ENCODE measurements at regions not wholly inside any gene's neighbourhood (a gene's known extent, or its start where the extent isn't known, plus 50 kb on each side); places are given as distances from the start of the nearest gene placed in this dataset.

- no peaks in the 10 kb centered on the region for H3K4me1 Mint-ChIP-seq (ENCODE audit: low read depth)
- no peaks in the 10 kb centered on the region for H3K36me3 Mint-ChIP-seq (ENCODE audit: low read depth)
- no peak overlapping the region for H3K4me3 Mint-ChIP-seq
- intact Hi-C loops (cut with micrococcal nuclease): no loop called here
- no peaks in the 10 kb centered on the region for H3K27me3 Mint-ChIP-seq (ENCODE audit: insufficient read depth)
- H3K9me3 Mint-ChIP-seq: no peaks in the 10 kb centered on the region
- H3K27ac Mint-ChIP-seq: no peak overlapping the region
- DNase-seq (ENCODE audit: low spot score): no peak
Observed at GRCh38 chr7:18384491-18385143, 110.9 kb upstream of the HDAC9 start.

- Mint-ChIP-seq H3K27me3 (ENCODE audit: insufficient read depth) (no peaks in the 10 kb centered on the region), H3K4me1 (ENCODE audit: low read depth) (no peaks in the 10 kb centered on the region), H3K4me3 (no peak overlapping the region), H3K9me3 (no peaks in the 10 kb centered on the region), H3K27ac (no peak overlapping the region), H3K36me3 (ENCODE audit: low read depth) (no peaks in the 10 kb centered on the region)
- intact Hi-C loops (cut with micrococcal nuclease): no loop called here
- DNase-seq (ENCODE audit: low spot score): no peak
Observed at GRCh38 chr7:18386607-18387006, 108.9 kb upstream of the HDAC9 start.

- DNase-seq (ENCODE audit: low spot score): no peak
- intact Hi-C loops (cut with micrococcal nuclease): no loop called here
- no peaks in the 10 kb centered on the region for H3K27me3 Mint-ChIP-seq (ENCODE audit: insufficient read depth)
- H3K27ac Mint-ChIP-seq: no peak overlapping the region
- H3K4me1 Mint-ChIP-seq (ENCODE audit: low read depth): no peaks in the 10 kb centered on the region
- no peaks in the 10 kb centered on the region for H3K36me3 Mint-ChIP-seq (ENCODE audit: low read depth)
- H3K4me3 Mint-ChIP-seq: no peak overlapping the region
- H3K9me3 Mint-ChIP-seq: no peaks in the 10 kb centered on the region
Observed at GRCh38 chr7:18387191-18387735, 108.3 kb upstream of the HDAC9 start.

GRCh38 chr7:18390535-18390907 is 105.0 kb upstream of the HDAC9 start:
- DNase-seq (ENCODE audit: low spot score): no peak
- Mint-ChIP-seq H3K9me3 (no peaks in the 10 kb centered on the region), H3K4me3 (no peak overlapping the region), H3K27ac (no peak overlapping the region), H3K36me3 (ENCODE audit: low read depth) (no peaks in the 10 kb centered on the region), H3K4me1 (ENCODE audit: low read depth) (no peaks in the 10 kb centered on the region), H3K27me3 (ENCODE audit: insufficient read depth) (no peaks in the 10 kb centered on the region)
- intact Hi-C loops (cut with micrococcal nuclease): no loop called here

GRCh38 chr7:18393465-18394118 is 102.0 kb upstream of the HDAC9 start:
- DNase-seq (ENCODE audit: low spot score): no peak
- no peaks in the 10 kb centered on the region for H3K9me3 Mint-ChIP-seq
- no peak overlapping the region for H3K4me3 Mint-ChIP-seq
- H3K27ac Mint-ChIP-seq: no peak overlapping the region
- no peaks in the 10 kb centered on the region for H3K4me1 Mint-ChIP-seq (ENCODE audit: low read depth)
- no peaks in the 10 kb centered on the region for H3K36me3 Mint-ChIP-seq (ENCODE audit: low read depth)
- no peaks in the 10 kb centered on the region for H3K27me3 Mint-ChIP-seq (ENCODE audit: insufficient read depth)
- intact Hi-C loops (cut with micrococcal nuclease): no loop called here

GRCh38 chr7:18395868-18396267 is 99.7 kb upstream of the HDAC9 start:
- no peak for DNase-seq (ENCODE audit: low spot score)
- no peak overlapping the region for H3K27ac Mint-ChIP-seq
- no peaks in the 10 kb centered on the region for H3K36me3 Mint-ChIP-seq (ENCODE audit: low read depth)
- no peaks in the 10 kb centered on the region for H3K27me3 Mint-ChIP-seq (ENCODE audit: insufficient read depth)
- H3K4me1 Mint-ChIP-seq (ENCODE audit: low read depth): no peaks in the 10 kb centered on the region
- no peaks in the 10 kb centered on the region for H3K9me3 Mint-ChIP-seq
- intact Hi-C loops (cut with micrococcal nuclease): no loop called here
- H3K4me3 Mint-ChIP-seq: no peak overlapping the region

- intact Hi-C loops (cut with micrococcal nuclease): no loop called here
- Mint-ChIP-seq H3K4me3 (no peak overlapping the region), H3K36me3 (ENCODE audit: low read depth) (no peaks in the 10 kb centered on the region), H3K9me3 (no peaks in the 10 kb centered on the region), H3K4me1 (ENCODE audit: low read depth) (no peaks in the 10 kb centered on the region), H3K27ac (no peak overlapping the region), H3K27me3 (ENCODE audit: insufficient read depth) (no peaks in the 10 kb centered on the region)
- DNase-seq (ENCODE audit: low spot score): no peak
Observed at GRCh38 chr7:18396953-18397352, 98.6 kb upstream of the HDAC9 start.

- Mint-ChIP-seq H3K4me3 (no peak overlapping the region), H3K36me3 (ENCODE audit: low read depth) (no peaks in the 10 kb centered on the region), H3K27ac (no peak overlapping the region), H3K4me1 (ENCODE audit: low read depth) (no peaks in the 10 kb centered on the region), H3K9me3 (no peaks in the 10 kb centered on the region), H3K27me3 (ENCODE audit: insufficient read depth) (no peaks in the 10 kb centered on the region)
- no peak for DNase-seq (ENCODE audit: low spot score)
- intact Hi-C loops (cut with micrococcal nuclease): no loop called here
Observed at GRCh38 chr7:18399436-18400235, 95.9 kb upstream of the HDAC9 start.

GRCh38 chr7:18400275-18400674 is 95.3 kb upstream of the HDAC9 start:
- DNase-seq (ENCODE audit: low spot score): no peak
- Mint-ChIP-seq H3K36me3 (ENCODE audit: low read depth) (no peaks in the 10 kb centered on the region), H3K4me1 (ENCODE audit: low read depth) (no peaks in the 10 kb centered on the region), H3K27ac (no peak overlapping the region), H3K9me3 (no peaks in the 10 kb centered on the region), H3K4me3 (no peak overlapping the region), H3K27me3 (ENCODE audit: insufficient read depth) (no peaks in the 10 kb centered on the region)
- intact Hi-C loops (cut with micrococcal nuclease): no loop called here

- Mint-ChIP-seq H3K36me3 (ENCODE audit: low read depth) (no peaks in the 10 kb centered on the region), H3K9me3 (no peaks in the 10 kb centered on the region), H3K27me3 (ENCODE audit: insufficient read depth) (no peaks in the 10 kb centered on the region), H3K4me1 (ENCODE audit: low read depth) (no peaks in the 10 kb centered on the region), H3K4me3 (no peak overlapping the region), H3K27ac (no peak overlapping the region)
- intact Hi-C loops (cut with micrococcal nuclease): no loop called here
- DNase-seq (ENCODE audit: low spot score): no peak
Observed at GRCh38 chr7:18400726-18401125, 94.8 kb upstream of the HDAC9 start.

- no peaks in the 10 kb centered on the region for H3K4me1 Mint-ChIP-seq (ENCODE audit: low read depth)
- no peak for DNase-seq (ENCODE audit: low spot score)
- intact Hi-C loops (cut with micrococcal nuclease): no loop called here
- no peaks in the 10 kb centered on the region for H3K9me3 Mint-ChIP-seq
- H3K4me3 Mint-ChIP-seq: no peak overlapping the region
- H3K27ac Mint-ChIP-seq: no peak overlapping the region
- H3K36me3 Mint-ChIP-seq (ENCODE audit: low read depth): no peaks in the 10 kb centered on the region
- H3K27me3 Mint-ChIP-seq (ENCODE audit: insufficient read depth): no peaks in the 10 kb centered on the region
Observed at GRCh38 chr7:18401757-18402156, 93.8 kb upstream of the HDAC9 start.

GRCh38 chr7:18402488-18403183 is 92.9 kb upstream of the HDAC9 start:
- H3K4me1 Mint-ChIP-seq (ENCODE audit: low read depth): no peaks in the 10 kb centered on the region
- DNase-seq (ENCODE audit: low spot score): no peak
- intact Hi-C loops (cut with micrococcal nuclease): no loop called here
- H3K4me3 Mint-ChIP-seq: no peak overlapping the region
- H3K36me3 Mint-ChIP-seq (ENCODE audit: low read depth): no peaks in the 10 kb centered on the region
- no peaks in the 10 kb centered on the region for H3K9me3 Mint-ChIP-seq
- no peaks in the 10 kb centered on the region for H3K27me3 Mint-ChIP-seq (ENCODE audit: insufficient read depth)
- no peak overlapping the region for H3K27ac Mint-ChIP-seq

- Mint-ChIP-seq H3K36me3 (ENCODE audit: low read depth) (no peaks in the 10 kb centered on the region), H3K9me3 (no peaks in the 10 kb centered on the region), H3K4me3 (no peak overlapping the region), H3K27me3 (ENCODE audit: insufficient read depth) (no peaks in the 10 kb centered on the region), H3K4me1 (ENCODE audit: low read depth) (no peaks in the 10 kb centered on the region), H3K27ac (no peak overlapping the region)
- DNase-seq (ENCODE audit: low spot score): no peak
- intact Hi-C loops (cut with micrococcal nuclease): no loop called here
Observed at GRCh38 chr7:18405726-18406125, 89.8 kb upstream of the HDAC9 start.
